Ovary (tissue), 3 donors: ENCODE measurements at regions not wholly inside any gene's neighbourhood (a gene's known extent, or its start where the extent isn't known, plus 50 kb on each side); places are given as distances from the start of the nearest gene placed in this dataset.

Experiments
- CTCF ChIP-seq, 3 donors: fragments of 450-650 bp in 2 of 3; fragments of 200-600 bp in 1 of 3; IDR thresholded peaks; one replicate each; pipeline versions ENCODE4 v1.5.1 to v1.8.0; 2016 to 2022; ENCODE audit warnings: antibody characterized with exemption in 3 of 3, mild to moderate bottlenecking in 1 of 3
- POLR2A ChIP-seq: fragments of 450-650 bp; IDR thresholded peaks from one replicate; pipeline ENCODE4 v1.6.1; 2017; ENCODE audit warnings: antibody characterized with exemption, mild to moderate bottlenecking, moderate library complexity
- donor health status: DM: no; HTN: no; CAD: no.

GRCh38 chr10:57161157-57161556 lies 800.1 kb upstream of the ZWINT start:
- no peak for TF ChIP-seq CTCF (IDR thresholded peaks at IDR 0.05)
- TF ChIP-seq POLR2A, result no peak
